SH-SY5Y (cell line): ENCODE measurements at regions not wholly inside any gene's neighbourhood (a gene's known extent, or its start where the extent isn't known, plus 50 kb on each side); places are given as distances from the start of the nearest gene placed in this dataset.

Source experiments
- GATA2 ChIP-seq: IDR thresholded peaks from 2 replicates; pipeline ENCODE4 v1.6.1; 2011; ENCODE audit warnings: mild to moderate bottlenecking, low read depth, low read length
- GATA3 ChIP-seq: IDR thresholded peaks from 2 replicates; pipeline ENCODE4 v1.6.1; 2011; ENCODE audit warnings: low read depth, mild to moderate bottlenecking, low read length, moderate library complexity

DNA sequence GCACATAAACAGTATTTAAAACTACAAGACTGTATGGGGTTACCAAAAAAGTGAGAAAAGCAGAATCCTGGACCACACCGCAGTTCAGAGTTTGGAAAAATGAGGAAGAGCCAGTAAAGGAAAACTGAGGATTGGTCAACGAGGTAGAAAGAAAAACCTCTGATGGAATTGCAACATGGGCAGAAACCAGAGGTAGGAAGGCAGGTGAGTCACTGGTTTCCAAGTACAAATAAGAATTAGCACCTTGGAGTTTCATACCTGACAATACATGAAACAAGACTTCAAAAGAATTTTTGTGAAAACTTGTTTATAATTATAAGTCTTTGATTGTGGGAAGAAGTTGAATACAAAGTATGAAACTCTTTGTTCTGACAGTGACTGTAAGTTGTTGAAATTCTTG, 533.7 kb upstream of the DAB1 start:
- TF ChIP-seq GATA2: no peak
- no peak for TF ChIP-seq GATA3
